ENCODE measurements at regions not wholly inside any gene's neighbourhood (a gene's known extent, or its start where the extent isn't known, plus 50 kb on each side); places are given as distances from the start of the nearest gene placed in this dataset.

DNA sequence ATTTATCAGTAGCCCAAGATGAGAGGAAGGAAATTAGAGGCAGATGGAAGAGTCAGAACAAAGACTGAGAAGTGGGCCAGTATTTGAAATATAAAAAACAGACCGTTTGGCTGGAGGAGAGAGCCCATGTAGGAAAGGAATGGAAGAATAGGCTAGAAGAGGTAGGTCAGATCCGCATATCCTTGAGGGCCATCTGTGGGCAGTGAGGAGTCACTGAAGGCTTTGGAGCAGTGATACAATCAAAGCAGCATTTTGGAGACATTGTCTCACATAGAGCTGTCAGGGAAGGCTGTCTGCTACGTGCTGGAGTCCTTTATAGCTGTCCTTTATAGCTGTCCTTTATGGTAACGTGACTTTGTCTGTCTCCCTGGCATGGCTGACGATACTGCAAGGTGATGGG, 92.0 kb upstream of the VEPH1 start:
- WGBS, 2 donors = 76% methylated on average over 5 of the region's 5 CpGs
- Histone ChIP-seq H3K4me1 (peaks cover 0 to 5% (median 0%) of the 10 kb centered on the region in 9 donors), H3K4me3 (no peak overlapping the region), H3K27me3 (peaks cover 0 to 20% (median 3%) of the 10 kb centered on the region in 7 donors), H3K27ac (no peak overlapping the region), H3K9me3 (no peaks in the 10 kb centered on the region), H3K36me3 (no peaks in the 10 kb centered on the region)
- TF ChIP-seq CTCF (IDR thresholded peaks at IDR 0.05) = no peak
- no peak for ATAC-seq
- no peak for DNase-seq
- intact Hi-C loops (cut with DNase I) = no loop called here

GRCh38 chr3:157594413-157594812, 91.2 kb upstream of the VEPH1 start:
- Histone ChIP-seq H3K27ac (no peak overlapping the region), H3K4me3 (no peak overlapping the region), H3K27me3 (peaks cover 0 to 20% (median 3%) of the 10 kb centered on the region in 7 donors), H3K9me3 (no peaks in the 10 kb centered on the region), H3K4me1 (peaks cover 0 to 9% (median 0%) of the 10 kb centered on the region in 9 donors), H3K36me3 (no peaks in the 10 kb centered on the region)
- 56 to 62% methylated on average over 4 of the region's 4 CpGs for WGBS, 2 donors
- TF ChIP-seq CTCF (IDR thresholded peaks at IDR 0.05) = peak in 1 of 9 donors; percentile 11
- no peak for DNase-seq
- intact Hi-C loops (cut with DNase I) = no loop called here
- ATAC-seq = peak in 6 of 8 donors; percentile 35 to 88 (median 67)

GRCh38 chr3:157592769-157593168, 89.6 kb upstream of the VEPH1 start:
- peaks cover 0 to 20% (median 3%) of the 10 kb centered on the region in 7 donors for H3K27me3 ChIP-seq
- TF ChIP-seq CTCF (IDR thresholded peaks at IDR 0.05) = no peak
- DNase-seq = no peak
- WGBS, 2 donors = 85% methylated on average over 6 of the region's 6 CpGs
- intact Hi-C loops (cut with DNase I) = no loop called here
- ATAC-seq = no peak
- H3K27ac ChIP-seq = no peak overlapping the region
- no peaks in the 10 kb centered on the region for H3K9me3 ChIP-seq
- H3K36me3 ChIP-seq = no peaks in the 10 kb centered on the region
- peaks cover 0 to 9% (median 0%) of the 10 kb centered on the region in 9 donors for H3K4me1 ChIP-seq
- H3K4me3 ChIP-seq = no peak overlapping the region

DNA sequence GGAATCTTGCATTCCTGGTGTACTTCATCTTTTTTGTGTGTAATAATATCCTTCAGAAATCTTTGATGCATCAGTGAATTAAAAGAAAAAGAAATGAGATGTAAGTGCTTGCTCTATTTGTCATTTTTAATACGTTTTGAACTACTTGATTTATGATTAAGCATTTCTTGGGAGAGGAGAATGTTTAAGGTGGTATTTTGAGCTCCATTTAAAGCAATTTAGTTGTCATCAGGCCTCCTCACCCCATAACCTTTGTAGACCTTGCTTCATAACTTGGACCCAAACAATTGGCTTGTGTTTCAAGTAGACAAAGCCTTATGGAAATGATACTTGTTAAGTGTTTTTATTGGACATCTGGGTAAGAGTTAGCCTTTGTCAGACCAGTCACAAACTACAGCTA, 87.1 kb upstream of the VEPH1 start:
- no peak overlapping the region for H3K27ac ChIP-seq

More for the DNA sequence above, 87.1 kb upstream of the VEPH1 start:
- intact Hi-C loops (cut with DNase I) = no loop called here
- Histone ChIP-seq H3K4me3 (no peak overlapping the region), H3K4me1 (peaks cover 0 to 9% (median 0%) of the 10 kb centered on the region in 9 donors), H3K27me3 (peaks cover 0 to 15% (median 0%) of the 10 kb centered on the region in 7 donors), H3K36me3 (no peaks in the 10 kb centered on the region), H3K9me3 (no peaks in the 10 kb centered on the region)
- TF ChIP-seq CTCF (IDR thresholded peaks at IDR 0.05) = no peak
- WGBS, 2 donors = 37 to 58% methylated on average over 1 of the region's 1 CpG
- ATAC-seq = no peak
- DNase-seq = no peak

All from heart right ventricle (tissue), 16 donors.